ENCODE measurements at regions not wholly inside any gene's neighbourhood (a gene's known extent, or its start where the extent isn't known, plus 50 kb on each side); places are given as distances from the start of the nearest gene placed in this dataset.

- Histone ChIP-seq H3K27me3 (replicated peaks; ENCODE audit: control insufficient read depth, insufficient read depth, low read length) (no peaks in the 10 kb centered on the region), H3K4me3 (replicated peaks; ENCODE audit: low read depth, low read length) (no peak overlapping the region), H3K36me3 (ENCODE audit: control insufficient read depth, insufficient read depth, low read length) (no peaks in the 10 kb centered on the region)
- no peak for DNase-seq (ENCODE audit: extremely low read depth, insufficient read length)
- TF ChIP-seq CTCF (IDR thresholded peaks at IDR 0.05; ENCODE audit: insufficient read depth, low read length, poor library complexity, severe bottlenecking) = no peak
Observed at GRCh38 chr7:68748934-68749900, 849.1 kb upstream of the AUTS2 start.

GRCh38 chr7:68752485-68753178 lies 845.6 kb upstream of the AUTS2 start:
- Histone ChIP-seq H3K27me3 (replicated peaks; ENCODE audit: control insufficient read depth, insufficient read depth, low read length) (no peaks in the 10 kb centered on the region), H3K4me3 (replicated peaks; ENCODE audit: low read depth, low read length) (no peak overlapping the region), H3K36me3 (ENCODE audit: control insufficient read depth, insufficient read depth, low read length) (no peaks in the 10 kb centered on the region)
- TF ChIP-seq CTCF (IDR thresholded peaks at IDR 0.05; ENCODE audit: insufficient read depth, low read length, poor library complexity, severe bottlenecking) = no peak
- no peak for DNase-seq (ENCODE audit: extremely low read depth, insufficient read length)

GRCh38 chr7:68754414-68754813 lies 843.9 kb upstream of the AUTS2 start:
- Histone ChIP-seq H3K36me3 (ENCODE audit: control insufficient read depth, insufficient read depth, low read length) (no peaks in the 10 kb centered on the region), H3K27me3 (replicated peaks; ENCODE audit: control insufficient read depth, insufficient read depth, low read length) (no peaks in the 10 kb centered on the region), H3K4me3 (replicated peaks; ENCODE audit: low read depth, low read length) (no peak overlapping the region)
- no peak for DNase-seq (ENCODE audit: extremely low read depth, insufficient read length)
- no peak for TF ChIP-seq CTCF (IDR thresholded peaks at IDR 0.05; ENCODE audit: insufficient read depth, low read length, poor library complexity, severe bottlenecking)

GRCh38 chr7:68756986-68757495 lies 841.2 kb upstream of the AUTS2 start:
- no peaks in the 10 kb centered on the region for H3K36me3 ChIP-seq (ENCODE audit: control insufficient read depth, insufficient read depth, low read length)
- no peaks in the 10 kb centered on the region for H3K27me3 ChIP-seq (replicated peaks; ENCODE audit: control insufficient read depth, insufficient read depth, low read length)
- H3K4me3 ChIP-seq (replicated peaks; ENCODE audit: low read depth, low read length) = no peak overlapping the region
- no peak for TF ChIP-seq CTCF (IDR thresholded peaks at IDR 0.05; ENCODE audit: insufficient read depth, low read length, poor library complexity, severe bottlenecking)
- no peak for DNase-seq (ENCODE audit: extremely low read depth, insufficient read length)

GRCh38 chr7:68760556-68760955 lies 837.7 kb upstream of the AUTS2 start:
- DNase-seq (ENCODE audit: extremely low read depth, insufficient read length) = no peak
- TF ChIP-seq CTCF (IDR thresholded peaks at IDR 0.05; ENCODE audit: insufficient read depth, low read length, poor library complexity, severe bottlenecking) = no peak
- Histone ChIP-seq H3K27me3 (replicated peaks; ENCODE audit: control insufficient read depth, insufficient read depth, low read length) (no peaks in the 10 kb centered on the region), H3K4me3 (replicated peaks; ENCODE audit: low read depth, low read length) (no peak overlapping the region), H3K36me3 (ENCODE audit: control insufficient read depth, insufficient read depth, low read length) (no peaks in the 10 kb centered on the region)

All from GM06990 (cell line).